Calu3 (cell line): ENCODE measurements at regions not wholly inside any gene's neighbourhood (a gene's known extent, or its start where the extent isn't known, plus 50 kb on each side); places are given as distances from the start of the nearest gene placed in this dataset.

ENCODE experiments used
- BruUV-seq: library from RNA; stranded (reverse); fragments of 400-500 nt; replicated peaks from 2 replicates; lab custom pipeline; 2021; lab: Mats Ljungman, UMichigan
- CTCF ChIA-PET: fragments of 300-600 bp; sonication (Branson Sonifier 250); formaldehyde crosslinking; loops from one replicate; lab custom pipeline; 2022; ENCODE audit warnings: antibody characterized with exemption; lab: Charles Lee
- DNase-seq: peaks from one replicate; pipeline ENCODE4 v3.0.0; 2022
- H3K27ac Mint-ChIP-seq: one replicate; pipeline ENCODE4 v1.8.0; 2022; ENCODE audit warnings: mixed read lengths; ENCODE audit not compliant: unreplicated experiment
- H3K27me3 Mint-ChIP-seq: one replicate; pipeline ENCODE4 v1.8.0; 2022; ENCODE audit warnings: mixed read lengths; ENCODE audit not compliant: unreplicated experiment
- H3K36me3 Mint-ChIP-seq: one replicate; pipeline ENCODE4 v1.8.0; 2022; ENCODE audit warnings: mild to moderate bottlenecking, moderate library complexity, mixed read lengths; ENCODE audit not compliant: insufficient read depth, unreplicated experiment
- H3K4me1 Mint-ChIP-seq: one replicate; pipeline ENCODE4 v1.8.0; 2022; ENCODE audit warnings: mild to moderate bottlenecking, low read depth, mixed read lengths; ENCODE audit not compliant: unreplicated experiment
- H3K4me3 Mint-ChIP-seq: one replicate; pipeline ENCODE4 v1.8.0; 2022; ENCODE audit warnings: mild to moderate bottlenecking, low read depth, moderate library complexity, mixed read lengths; ENCODE audit not compliant: unreplicated experiment
- H3K9me3 Mint-ChIP-seq: one replicate; pipeline ENCODE4 v1.8.0; 2022; ENCODE audit warnings: low read depth, mixed read lengths; ENCODE audit not compliant: unreplicated experiment
- intact Hi-C: fragments of 100-400 bp; cut with micrococcal nuclease; formaldehyde crosslinking; loops from one replicate; pipeline ENCODE4 v1.10.0; 2022; ENCODE audit not compliant: unreplicated experiment
- TF ChIP-seq, protein P1 (sequence below): fragments of 200-600 bp; IDR thresholded peaks from one replicate; pipeline ENCODE4 v1.8.0; 2022; ENCODE audit warnings: antibody characterized with exemption; ENCODE audit not compliant: unreplicated experiment

DNA sequence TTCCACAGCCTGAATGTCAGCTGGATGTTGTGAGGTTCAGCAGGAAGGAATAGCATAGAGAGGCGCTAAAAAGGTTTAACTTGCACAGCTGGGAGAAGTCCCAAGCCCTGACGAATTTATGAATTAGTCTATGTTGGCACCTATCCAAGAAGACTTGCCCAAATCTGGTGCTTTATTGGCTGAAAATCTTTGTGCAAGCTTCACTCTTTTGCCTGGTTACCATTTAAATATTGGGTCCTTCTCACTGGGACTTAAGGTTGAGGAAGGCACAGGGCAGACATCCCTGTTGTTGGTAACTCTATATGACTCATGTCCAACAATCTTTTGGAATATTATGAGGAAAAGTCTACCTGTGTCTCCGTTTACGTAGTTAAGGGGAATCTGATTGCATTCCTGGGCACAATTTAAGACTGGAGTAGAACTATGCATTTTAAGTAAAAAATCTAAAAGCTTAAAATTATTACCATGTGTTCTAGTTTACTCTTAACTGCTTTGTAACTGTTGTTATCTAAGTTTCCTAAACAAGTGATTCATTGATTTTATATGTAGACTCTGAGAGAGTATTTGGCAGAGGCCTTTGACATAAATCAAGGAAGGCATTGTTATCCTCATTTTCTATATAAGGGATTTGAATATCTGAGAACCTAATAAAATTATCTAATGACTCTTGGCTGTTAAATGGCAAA, 181.7 kb upstream of the DPYD start:
- CTCF ChIA-PET = no interaction called here
- no peak overlapping the region for H3K27ac Mint-ChIP-seq
- no TSS peak for BruUV-seq
- TF ChIP-seq, protein P1, sequence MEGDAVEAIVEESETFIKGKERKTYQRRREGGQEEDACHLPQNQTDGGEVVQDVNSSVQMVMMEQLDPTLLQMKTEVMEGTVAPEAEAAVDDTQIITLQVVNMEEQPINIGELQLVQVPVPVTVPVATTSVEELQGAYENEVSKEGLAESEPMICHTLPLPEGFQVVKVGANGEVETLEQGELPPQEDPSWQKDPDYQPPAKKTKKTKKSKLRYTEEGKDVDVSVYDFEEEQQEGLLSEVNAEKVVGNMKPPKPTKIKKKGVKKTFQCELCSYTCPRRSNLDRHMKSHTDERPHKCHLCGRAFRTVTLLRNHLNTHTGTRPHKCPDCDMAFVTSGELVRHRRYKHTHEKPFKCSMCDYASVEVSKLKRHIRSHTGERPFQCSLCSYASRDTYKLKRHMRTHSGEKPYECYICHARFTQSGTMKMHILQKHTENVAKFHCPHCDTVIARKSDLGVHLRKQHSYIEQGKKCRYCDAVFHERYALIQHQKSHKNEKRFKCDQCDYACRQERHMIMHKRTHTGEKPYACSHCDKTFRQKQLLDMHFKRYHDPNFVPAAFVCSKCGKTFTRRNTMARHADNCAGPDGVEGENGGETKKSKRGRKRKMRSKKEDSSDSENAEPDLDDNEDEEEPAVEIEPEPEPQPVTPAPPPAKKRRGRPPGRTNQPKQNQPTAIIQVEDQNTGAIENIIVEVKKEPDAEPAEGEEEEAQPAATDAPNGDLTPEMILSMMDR = no peak
- H3K4me3 Mint-ChIP-seq = no peak overlapping the region
- intact Hi-C loops = loop anchor here (1.0 kb wide), 1 partner anchor 36 kb away; no protein-coding TSS in a partner anchor
- no peak for DNase-seq
- H3K9me3 Mint-ChIP-seq = peaks cover 3% of the 10 kb centered on the region
- no peaks in the 10 kb centered on the region for H3K27me3 Mint-ChIP-seq
- H3K36me3 Mint-ChIP-seq = no peaks in the 10 kb centered on the region
- H3K4me1 Mint-ChIP-seq = peaks cover 11% of the 10 kb centered on the region

DNA sequence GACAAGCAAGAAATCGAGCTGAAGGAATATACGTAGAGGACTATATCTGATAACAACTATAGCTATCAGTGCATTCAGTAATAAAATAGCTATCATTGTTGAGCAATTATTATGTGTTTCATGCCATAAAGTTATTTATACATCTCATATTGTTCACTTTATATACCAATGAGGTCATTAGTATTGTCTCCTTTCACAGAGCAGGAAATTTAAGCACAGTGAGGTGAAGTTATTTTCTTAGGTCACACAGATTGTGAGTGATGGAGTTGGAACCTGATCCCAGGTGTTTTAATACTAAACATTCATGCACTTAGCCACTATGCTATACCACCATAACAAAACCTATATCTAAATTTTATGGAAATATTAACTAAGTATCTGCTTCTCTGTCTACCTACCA, 180.5 kb upstream of the DPYD start:
- H3K4me3 Mint-ChIP-seq = no peak overlapping the region
- H3K9me3 Mint-ChIP-seq = peaks cover 3% of the 10 kb centered on the region
- BruUV-seq = no TSS peak
- no peak for DNase-seq
- TF ChIP-seq, protein P1 = no peak
- no peaks in the 10 kb centered on the region for H3K36me3 Mint-ChIP-seq
- no peaks in the 10 kb centered on the region for H3K27me3 Mint-ChIP-seq
- CTCF ChIA-PET = no interaction called here
- intact Hi-C loops = no loop called here
- H3K27ac Mint-ChIP-seq = no peak overlapping the region
- H3K4me1 Mint-ChIP-seq = peaks cover 11% of the 10 kb centered on the region

DNA sequence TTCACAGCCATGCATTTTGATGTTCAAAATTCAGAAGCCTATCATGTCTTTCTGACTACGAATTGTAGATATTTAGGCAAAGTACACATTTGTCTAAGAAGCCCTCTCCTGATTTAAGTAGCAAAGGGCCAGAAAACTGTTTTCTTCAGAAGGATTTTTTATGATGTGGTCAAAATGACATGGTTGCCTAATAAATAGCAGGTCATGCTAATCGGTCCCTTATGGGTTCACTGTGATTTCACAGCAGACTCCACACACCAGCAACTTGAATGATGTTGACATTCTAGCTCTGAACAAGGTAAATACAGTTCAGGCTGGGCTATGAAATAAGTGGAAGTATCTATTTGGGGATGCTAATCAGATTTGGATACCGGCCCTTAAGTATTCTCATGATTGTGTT, 178.7 kb upstream of the DPYD start:
- Mint-ChIP-seq H3K36me3 (no peaks in the 10 kb centered on the region), H3K27me3 (no peaks in the 10 kb centered on the region), H3K9me3 (no peaks in the 10 kb centered on the region), H3K27ac (no peak overlapping the region), H3K4me1 (peaks cover 17% of the 10 kb centered on the region), H3K4me3 (no peak overlapping the region)
- BruUV-seq = no TSS peak
- no peak for DNase-seq
- TF ChIP-seq, protein P1 = no peak
- CTCF ChIA-PET = no interaction called here
- intact Hi-C loops = no loop called here

DNA sequence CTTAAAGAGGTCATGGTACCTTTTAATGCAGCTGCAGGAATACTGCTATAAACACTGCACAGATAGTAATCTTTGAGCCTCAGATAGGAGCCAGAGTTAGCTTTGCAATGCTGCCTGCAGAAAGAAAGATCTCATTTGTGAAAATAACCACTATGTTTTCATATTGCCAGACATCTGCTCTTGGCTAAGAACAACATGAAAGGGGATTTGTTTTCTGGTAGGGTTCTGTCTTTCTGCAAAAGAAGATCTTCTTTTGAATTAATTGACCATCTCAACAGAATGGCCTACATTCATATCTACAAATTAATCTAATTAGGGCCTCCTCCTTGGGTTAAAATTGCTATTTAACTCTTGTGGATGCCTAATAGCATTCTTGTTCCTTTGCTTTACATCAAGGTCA, 177.6 kb upstream of the DPYD start:
- intact Hi-C loops = no loop called here
- TF ChIP-seq, protein P1 = no peak
- BruUV-seq = no TSS peak
- no peak overlapping the region for H3K4me3 Mint-ChIP-seq
- peaks cover 8% of the 10 kb centered on the region for H3K4me1 Mint-ChIP-seq
- DNase-seq = no peak
- H3K27me3 Mint-ChIP-seq = no peaks in the 10 kb centered on the region
- H3K27ac Mint-ChIP-seq = no peak overlapping the region
- H3K36me3 Mint-ChIP-seq = no peaks in the 10 kb centered on the region
- CTCF ChIA-PET = no interaction called here
- no peaks in the 10 kb centered on the region for H3K9me3 Mint-ChIP-seq
